Muscle layer of colon (tissue), 2 donors: ENCODE measurements at regions not wholly inside any gene's neighbourhood (a gene's known extent, or its start where the extent isn't known, plus 50 kb on each side); places are given as distances from the start of the nearest gene placed in this dataset.

Source experiments
- H3K27ac ChIP-seq: one replicate; pipeline ENCODE4 v1.7.0; 2013; ENCODE audit warnings: low read depth, mild to moderate bottlenecking, low read length, moderate library complexity
- H3K27me3 ChIP-seq, 2 donors: one replicate each; pipeline ENCODE4 v1.7.0; 2013; ENCODE audit warnings: low read length in 2 of 2, mild to moderate bottlenecking in 2 of 2; ENCODE audit not compliant: insufficient read depth in 2 of 2, control insufficient read depth in 1 of 2
- H3K36me3 ChIP-seq: one replicate; pipeline ENCODE4 v1.7.0; 2013; ENCODE audit warnings: mild to moderate bottlenecking, low read length; ENCODE audit not compliant: insufficient read depth
- H3K4me1 ChIP-seq: one replicate; pipeline ENCODE4 v1.7.0; 2013; ENCODE audit warnings: mild to moderate bottlenecking, low read length; ENCODE audit not compliant: insufficient read depth
- H3K4me3 ChIP-seq, 2 donors: one replicate each; pipeline ENCODE4 v1.7.0; 2013; ENCODE audit warnings: low read length in 2 of 2, low read depth in 1 of 2, mild to moderate bottlenecking in 1 of 2, moderate library complexity in 1 of 2
- H3K9ac ChIP-seq: one replicate; pipeline ENCODE4 v1.7.0; 2013; ENCODE audit warnings: low read length
- H3K9me3 ChIP-seq: one replicate; pipeline ENCODE4 v1.7.0; 2013; ENCODE audit warnings: mild to moderate bottlenecking, low read length
- donor health status: abdominal sarcoma.
- donor health status: Adenocarcinoma of cecum.

DNA sequence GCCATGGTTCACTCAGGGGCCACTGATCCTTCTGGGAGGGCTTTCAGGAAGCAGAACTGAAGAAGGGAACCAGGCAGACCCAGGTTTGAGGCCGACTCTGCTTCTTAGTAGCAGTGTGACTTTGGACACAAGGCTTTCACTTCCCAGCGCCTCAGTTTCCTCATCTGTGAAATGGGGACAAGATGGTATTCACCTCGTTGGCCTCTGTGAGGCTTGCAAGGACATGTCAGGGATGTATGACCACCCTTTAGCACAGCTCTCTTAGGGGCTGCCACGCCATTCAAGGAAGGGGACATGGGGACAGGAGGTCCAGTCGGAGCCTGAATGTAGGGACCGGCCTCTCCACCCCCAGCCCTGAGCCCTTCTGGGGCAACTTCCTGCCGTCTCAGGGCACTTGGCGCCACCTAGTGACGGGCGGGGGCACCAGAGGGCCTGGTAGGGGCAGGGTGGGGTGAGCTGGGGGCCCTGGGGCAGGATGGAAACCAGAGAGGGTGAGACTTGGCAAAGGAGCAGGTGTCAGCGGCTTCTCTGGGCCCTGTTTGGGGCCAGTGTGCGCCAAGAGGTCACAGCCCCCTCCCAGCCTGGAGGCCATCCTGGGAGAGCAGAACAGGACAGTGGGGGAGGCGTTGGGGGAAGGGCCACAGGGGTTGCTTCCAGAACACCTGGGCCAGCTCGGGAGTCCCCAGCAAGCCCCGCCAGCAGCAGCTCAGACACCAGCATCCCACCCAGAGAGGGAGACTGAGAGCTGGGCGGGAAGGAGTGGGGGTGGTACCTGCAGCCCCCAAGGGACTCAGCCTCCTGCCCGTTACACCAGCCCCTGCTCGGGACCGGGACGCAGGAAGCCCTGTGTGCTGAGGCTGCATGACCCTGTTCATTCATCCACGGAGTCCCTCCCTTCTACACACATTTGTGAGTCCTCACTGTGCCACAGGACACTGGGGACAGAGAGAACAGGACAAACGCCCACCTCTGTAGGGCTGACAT lies 102.5 kb upstream of the TARDBP start:
- Histone ChIP-seq H3K9ac (no peak overlapping the region), H3K4me3 (no peak overlapping the region), H3K36me3 (no peaks in the 10 kb centered on the region), H3K27me3 (peaks cover 0 to 7% of the 10 kb centered on the region in 2 donors), H3K4me1 (no peaks in the 10 kb centered on the region), H3K27ac (no peak overlapping the region), H3K9me3 (no peaks in the 10 kb centered on the region)

DNA sequence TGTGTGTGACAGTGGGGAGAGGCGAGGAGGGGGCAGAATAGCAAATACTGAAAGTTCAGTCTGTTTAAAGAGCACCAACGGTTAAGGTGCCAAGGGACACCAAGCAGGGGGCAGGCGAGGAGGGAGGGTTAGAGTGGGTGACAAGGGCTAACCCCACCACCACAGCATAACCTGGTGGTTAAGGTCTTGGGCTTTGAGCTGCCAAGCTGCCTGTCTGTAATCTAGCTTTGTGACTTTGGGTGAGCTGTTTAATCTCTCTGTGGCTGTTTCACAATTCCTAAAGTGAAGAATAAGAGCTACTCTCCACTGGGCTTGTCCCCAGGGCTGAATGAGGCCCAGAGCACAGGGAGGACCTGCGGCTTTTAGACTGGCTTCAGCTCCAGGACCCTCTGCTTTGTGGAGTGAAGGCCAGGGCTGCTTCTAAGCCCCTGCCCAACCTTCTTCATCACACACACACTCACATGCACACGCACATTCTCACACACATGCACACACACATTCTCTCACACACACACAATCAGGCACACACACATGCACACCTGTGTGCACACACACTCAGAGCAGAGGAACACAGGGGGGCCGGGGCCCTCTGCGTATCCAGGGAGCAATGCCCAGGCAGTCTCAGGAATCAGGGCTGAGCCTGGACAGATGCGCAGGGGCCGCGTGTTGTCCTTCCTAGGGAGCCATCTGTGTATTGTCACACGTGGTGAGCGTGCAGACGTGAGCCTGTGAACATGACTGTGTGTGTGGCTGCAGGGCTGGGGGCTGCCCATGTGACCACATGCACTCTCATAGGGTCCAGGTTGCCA lies 101.6 kb upstream of the TARDBP start:
- no peak overlapping the region for H3K4me3 ChIP-seq
- no peak overlapping the region for H3K27ac ChIP-seq
- H3K9ac ChIP-seq: no peak overlapping the region
- no peaks in the 10 kb centered on the region for H3K36me3 ChIP-seq
- peaks cover 0 to 6% of the 10 kb centered on the region in 2 donors for H3K27me3 ChIP-seq
- no peaks in the 10 kb centered on the region for H3K9me3 ChIP-seq
- no peaks in the 10 kb centered on the region for H3K4me1 ChIP-seq

DNA sequence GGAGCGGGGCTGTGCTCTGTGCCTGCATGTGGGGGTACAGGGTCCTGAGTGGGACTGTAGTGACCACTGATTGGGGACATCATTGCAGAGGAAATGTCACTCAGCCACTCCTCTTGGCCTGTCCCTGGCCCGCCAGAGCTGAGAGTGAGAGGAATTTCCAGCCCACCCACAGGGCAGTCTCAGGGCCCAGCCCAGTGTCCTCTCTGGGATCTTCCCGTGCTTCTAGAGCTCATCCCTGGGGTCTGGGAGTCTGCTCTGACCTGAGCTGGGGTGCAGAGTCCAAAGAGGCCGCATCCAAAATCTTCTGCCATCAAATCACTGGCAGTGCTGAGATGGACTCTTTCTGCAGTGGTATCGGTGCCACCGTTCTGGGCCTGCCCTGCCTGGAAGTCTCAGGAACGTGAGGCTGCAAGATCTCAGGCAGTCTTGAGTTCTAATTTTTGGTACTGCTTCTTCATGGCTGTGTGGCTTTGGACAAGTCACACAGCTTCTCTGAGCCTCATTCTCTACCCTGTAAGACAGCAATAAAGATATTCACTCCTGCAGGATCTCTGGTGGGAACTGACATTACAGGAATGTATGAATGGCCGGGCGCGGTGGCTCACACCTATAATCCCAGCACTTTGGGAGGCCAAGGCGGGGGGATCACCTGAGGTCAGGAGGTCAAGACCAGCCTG lies 100.8 kb upstream of the TARDBP start:
- Histone ChIP-seq H3K36me3 (no peaks in the 10 kb centered on the region), H3K9ac (no peak overlapping the region), H3K4me3 (no peak overlapping the region), H3K27me3 (no peaks in the 10 kb centered on the region), H3K4me1 (no peaks in the 10 kb centered on the region), H3K27ac (no peak overlapping the region), H3K9me3 (no peaks in the 10 kb centered on the region)

DNA sequence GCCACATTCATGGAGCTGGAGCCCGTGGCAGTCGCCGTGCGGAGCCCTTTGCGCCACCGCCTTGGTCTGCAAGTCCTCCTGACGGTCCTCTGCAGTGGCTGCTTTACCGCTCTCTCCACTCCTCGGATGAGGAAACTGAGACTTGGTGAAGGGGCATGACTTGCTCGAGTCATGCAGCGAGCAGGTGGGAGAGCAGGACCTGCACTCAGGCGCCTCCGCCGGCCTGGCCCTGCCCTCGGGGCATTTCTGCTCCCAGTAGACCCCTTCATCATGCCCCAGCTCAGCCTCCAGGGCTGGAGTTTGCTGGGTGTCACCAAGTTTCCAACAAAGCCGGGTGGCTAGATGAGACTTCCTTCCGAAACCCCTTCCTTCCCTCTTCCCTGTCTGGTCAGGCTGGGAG lies 100.0 kb upstream of the TARDBP start:
- Histone ChIP-seq H3K4me3 (no peak overlapping the region), H3K27ac (no peak overlapping the region), H3K9me3 (no peaks in the 10 kb centered on the region), H3K9ac (no peak overlapping the region), H3K36me3 (no peaks in the 10 kb centered on the region), H3K27me3 (no peaks in the 10 kb centered on the region), H3K4me1 (no peaks in the 10 kb centered on the region)

DNA sequence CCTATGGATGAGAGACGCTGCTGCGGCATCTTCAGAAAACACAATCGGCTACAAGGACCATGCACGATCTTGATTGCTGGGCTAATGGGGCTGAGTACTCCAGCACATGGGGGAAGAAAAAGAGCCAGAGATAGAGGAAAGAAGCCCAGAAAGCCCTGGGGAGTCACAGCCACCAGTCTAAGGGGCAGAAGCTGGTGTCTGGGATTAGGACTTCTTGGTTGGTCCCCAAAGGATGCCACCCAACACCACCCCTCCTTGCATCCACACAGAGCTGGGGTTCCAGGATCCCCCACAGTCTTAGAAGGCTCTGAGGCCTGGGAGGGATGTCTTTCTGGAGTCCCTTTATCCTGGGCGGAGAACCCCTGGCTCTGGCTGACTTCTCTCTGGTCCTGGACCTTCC lies 98.4 kb upstream of the TARDBP start:
- H3K36me3 ChIP-seq: no peaks in the 10 kb centered on the region
- no peaks in the 10 kb centered on the region for H3K9me3 ChIP-seq
- no peaks in the 10 kb centered on the region for H3K27me3 ChIP-seq
- H3K4me1 ChIP-seq: no peaks in the 10 kb centered on the region
- no peak overlapping the region for H3K27ac ChIP-seq
- H3K9ac ChIP-seq: no peak overlapping the region
- no peak overlapping the region for H3K4me3 ChIP-seq

DNA sequence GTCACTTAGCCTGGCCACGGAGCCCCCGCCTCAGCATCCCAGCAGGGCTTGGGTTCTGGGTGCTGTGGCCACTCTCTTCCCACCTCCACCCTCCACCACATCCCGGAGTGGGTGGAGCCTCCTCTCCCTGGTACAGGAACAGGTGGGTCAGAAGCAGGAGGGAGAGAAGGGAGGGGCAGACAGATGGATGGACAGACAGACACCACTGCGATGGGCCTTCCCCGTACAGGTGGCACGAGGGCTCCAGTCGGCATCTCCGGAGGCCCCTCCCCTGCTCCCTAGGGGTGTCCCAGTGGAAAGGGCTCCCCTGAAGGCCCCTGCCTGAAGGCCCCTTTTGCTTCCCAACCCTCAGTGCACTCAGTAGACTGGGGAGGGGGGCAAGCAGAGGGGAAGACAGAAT lies 96.9 kb upstream of the TARDBP start:
- Histone ChIP-seq H3K4me3 (no peak overlapping the region), H3K27me3 (peaks cover 0 to 6% of the 10 kb centered on the region in 2 donors), H3K4me1 (no peaks in the 10 kb centered on the region), H3K9ac (no peak overlapping the region), H3K27ac (no peak overlapping the region), H3K9me3 (no peaks in the 10 kb centered on the region), H3K36me3 (no peaks in the 10 kb centered on the region)

DNA sequence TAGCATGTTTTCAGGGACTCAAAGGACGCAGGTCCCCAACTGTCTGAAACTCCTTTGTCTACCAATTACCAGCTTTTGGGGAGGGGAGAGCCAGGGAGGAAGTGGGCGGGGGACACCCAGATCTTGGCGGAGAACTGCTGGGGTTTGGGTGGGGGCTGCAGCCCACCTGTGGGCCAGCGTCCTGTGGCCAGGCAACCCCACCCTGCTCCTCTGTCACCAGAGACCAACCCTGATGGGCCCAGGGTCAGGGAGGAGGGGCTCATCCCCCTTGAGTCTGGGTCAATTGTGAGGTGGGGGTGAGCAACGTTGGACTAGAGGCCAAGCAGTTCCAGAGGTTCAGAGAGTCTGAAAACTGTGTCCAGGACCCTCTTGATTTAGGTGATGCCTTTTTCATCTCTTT lies 96.1 kb upstream of the TARDBP start:
- no peaks in the 10 kb centered on the region for H3K9me3 ChIP-seq
- no peak overlapping the region for H3K27ac ChIP-seq
- H3K27me3 ChIP-seq: peaks cover 0 to 6% of the 10 kb centered on the region in 2 donors
- no peaks in the 10 kb centered on the region for H3K4me1 ChIP-seq
- H3K4me3 ChIP-seq: no peak overlapping the region
- H3K36me3 ChIP-seq: no peaks in the 10 kb centered on the region
- no peak overlapping the region for H3K9ac ChIP-seq

DNA sequence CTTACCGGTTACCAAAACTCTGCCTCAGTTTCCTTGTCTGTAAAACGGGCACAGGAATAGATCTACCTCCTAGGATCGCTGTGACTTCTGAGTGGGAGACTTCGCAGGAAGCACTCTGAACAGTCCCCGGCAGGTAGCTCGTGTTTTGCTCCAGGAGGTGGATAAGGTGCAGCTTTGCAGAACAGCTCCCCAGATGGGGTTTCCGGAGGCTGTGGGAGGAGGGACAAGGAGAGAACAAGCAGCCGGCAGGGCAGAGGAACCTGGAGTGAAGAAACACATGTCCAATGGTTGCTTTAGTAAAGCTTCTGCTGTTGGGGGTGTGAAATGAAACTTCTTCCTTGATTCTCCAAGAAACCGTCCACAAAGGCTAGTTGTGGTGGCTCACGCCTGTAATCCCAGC lies 95.5 kb upstream of the TARDBP start:
- H3K9ac ChIP-seq: no peak overlapping the region
- H3K27ac ChIP-seq: no peak overlapping the region
- no peak overlapping the region for H3K4me3 ChIP-seq
- H3K4me1 ChIP-seq: no peaks in the 10 kb centered on the region
- no peaks in the 10 kb centered on the region for H3K9me3 ChIP-seq
- no peaks in the 10 kb centered on the region for H3K36me3 ChIP-seq
- peaks cover 0 to 6% of the 10 kb centered on the region in 2 donors for H3K27me3 ChIP-seq

DNA sequence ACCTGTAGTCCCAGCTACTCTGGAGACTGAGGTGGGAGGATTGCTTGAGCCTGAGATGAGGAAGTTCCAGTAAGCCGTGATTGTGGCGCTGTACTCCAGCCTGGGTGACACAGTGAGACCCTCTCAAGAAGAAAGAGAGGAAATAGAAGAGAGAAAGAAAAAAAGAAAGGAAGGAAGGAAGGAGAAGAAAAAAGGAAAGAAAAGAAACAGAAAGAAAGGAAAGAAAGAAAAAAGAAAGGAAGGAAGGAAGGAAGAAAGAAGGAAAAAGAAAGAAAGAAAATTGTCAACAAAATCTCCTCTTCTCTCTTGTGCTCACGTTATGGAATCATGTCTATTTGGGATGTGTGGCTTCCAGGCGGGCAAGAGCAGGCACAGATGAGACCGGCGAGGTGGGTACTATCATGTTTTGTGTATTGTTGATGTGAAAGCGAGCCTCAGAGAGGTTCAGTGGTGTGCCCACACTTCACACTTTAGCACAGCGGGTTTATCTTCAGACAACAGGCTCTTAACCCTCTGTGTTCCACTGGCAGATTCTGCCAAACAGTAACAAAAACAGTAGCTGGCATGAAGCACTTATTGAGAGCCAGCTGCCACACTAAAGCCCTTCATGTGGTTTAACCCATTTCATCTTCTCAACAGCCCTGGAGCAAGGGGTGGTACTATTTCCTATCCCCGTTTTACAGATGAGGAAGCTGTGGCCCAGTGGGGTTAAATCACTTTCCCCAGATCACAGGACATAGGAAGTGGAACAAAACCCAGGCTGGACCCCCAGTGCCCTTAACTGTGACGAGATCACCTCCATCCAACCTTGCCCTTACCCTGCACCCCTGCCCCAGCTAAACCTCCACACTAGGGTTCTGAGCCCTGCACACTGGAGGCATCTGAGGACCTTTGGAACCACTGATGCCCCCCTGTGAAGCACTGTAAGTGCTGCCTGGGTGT lies 94.7 kb upstream of the TARDBP start:
- Histone ChIP-seq H3K27ac (no peak overlapping the region), H3K9me3 (no peaks in the 10 kb centered on the region), H3K27me3 (peaks cover 0 to 6% of the 10 kb centered on the region in 2 donors), H3K9ac (no peak overlapping the region), H3K4me3 (no peak overlapping the region), H3K36me3 (no peaks in the 10 kb centered on the region), H3K4me1 (no peaks in the 10 kb centered on the region)

DNA sequence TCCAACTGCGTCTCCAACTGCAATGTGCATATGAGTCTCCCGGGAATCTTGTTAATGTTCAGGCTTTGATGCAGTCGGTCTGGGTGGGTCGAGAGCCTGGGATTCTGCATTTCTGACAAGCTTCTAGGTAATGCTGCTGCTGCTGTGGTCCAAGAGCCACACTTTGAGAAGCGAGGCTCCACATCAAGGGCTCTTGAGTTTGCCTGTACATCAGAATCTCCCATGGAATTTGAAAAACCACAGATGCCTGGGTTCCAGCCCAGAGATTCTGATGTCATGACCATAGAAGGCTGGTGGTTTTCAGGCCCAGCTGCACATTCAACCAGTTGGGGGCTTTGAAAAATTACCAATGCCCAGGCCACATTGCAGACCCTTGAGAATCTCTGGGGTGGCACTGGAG lies 93.9 kb upstream of the TARDBP start:
- Histone ChIP-seq H3K36me3 (no peaks in the 10 kb centered on the region), H3K4me1 (no peaks in the 10 kb centered on the region), H3K9me3 (no peaks in the 10 kb centered on the region), H3K27me3 (peaks cover 0 to 10% of the 10 kb centered on the region in 2 donors), H3K4me3 (no peak overlapping the region), H3K9ac (no peak overlapping the region), H3K27ac (no peak overlapping the region)
